Renal cortex interstitium (tissue), 11 donors: ENCODE measurements at regions not wholly inside any gene's neighbourhood (a gene's known extent, or its start where the extent isn't known, plus 50 kb on each side); places are given as distances from the start of the nearest gene placed in this dataset.
"Not testable (repeated sequence)": the region's sequence is repeated elsewhere in the genome, so short reads cannot be mapped to it uniquely, and the experiment has no call there.

Experiments
- DNase-seq, 11 donors: peaks; one replicate each; pipeline ENCODE4 v3.0.0-alpha.2; 2013; ENCODE audit warnings: low read depth in 9 of 11, low spot score in 4 of 11; ENCODE audit errors: extremely low read depth in 1 of 11

- DNase-seq: no peak
Measured at GRCh38 chr15:99481113-99481950, 84.5 kb upstream of the MEF2A start.

GRCh38 chr15:99481951-99482230 is 83.9 kb upstream of the MEF2A start:
- no peak for DNase-seq

- no peak for DNase-seq
Measured at GRCh38 chr15:99482993-99483392, 82.8 kb upstream of the MEF2A start.

GRCh38 chr15:99485153-99485961 is 80.4 kb upstream of the MEF2A start:
- no peak for DNase-seq

- no peak for DNase-seq
Measured at GRCh38 chr15:99485992-99486370, 79.8 kb upstream of the MEF2A start.

- peak in 5 of 11 donors; percentile 22 to 55 (median 39) for DNase-seq
Measured at GRCh38 chr15:99486371-99487336, 79.1 kb upstream of the MEF2A start.

- DNase-seq: no peak
Measured at GRCh38 chr15:99487337-99487730, 78.5 kb upstream of the MEF2A start.

- DNase-seq: no peak
Measured at GRCh38 chr15:99492275-99492674, 73.5 kb upstream of the MEF2A start.

- no peak for DNase-seq
Measured at GRCh38 chr15:99492716-99493115, 73.1 kb upstream of the MEF2A start.

- no peak for DNase-seq
Measured at GRCh38 chr15:99493461-99493860, 72.3 kb upstream of the MEF2A start.

- not testable (repeated sequence) for DNase-seq
Measured at GRCh38 chr15:99494536-99495233, 71.1 kb upstream of the MEF2A start.

GRCh38 chr15:99495430-99496301 is 70.1 kb upstream of the MEF2A start:
- no peak for DNase-seq

- DNase-seq: no peak
Measured at GRCh38 chr15:99496302-99496629, 69.5 kb upstream of the MEF2A start.

GRCh38 chr15:99502182-99502581 is 63.6 kb upstream of the MEF2A start:
- DNase-seq: no peak

GRCh38 chr15:99502661-99503060 is 63.1 kb upstream of the MEF2A start:
- no peak for DNase-seq

GRCh38 chr15:99503411-99503810 is 62.4 kb upstream of the MEF2A start:
- DNase-seq: no peak

- DNase-seq: no peak
Measured at GRCh38 chr15:99504071-99504822, 61.5 kb upstream of the MEF2A start.
